HepG2 (cell line): ENCODE measurements at regions not wholly inside any gene's neighbourhood (a gene's known extent, or its start where the extent isn't known, plus 50 kb on each side); places are given as distances from the start of the nearest gene placed in this dataset.

Experiments
- ARID5B ChIP-seq: IDR thresholded peaks from 2 replicates; pipeline ENCODE4 v1.4.0; 2020; ENCODE audit warnings: mild to moderate bottlenecking, missing genetic modification reagents
- HOXA3 ChIP-seq: sonication (generic); formaldehyde crosslinking; IDR thresholded peaks from 2 replicates; pipeline ENCODE4 v1.5.0; 2020; ENCODE audit warnings: missing genetic modification reagents
- ISL2 ChIP-seq: sonication (generic); formaldehyde crosslinking; IDR thresholded peaks from 2 replicates; pipeline ENCODE4 v1.5.0; 2020; ENCODE audit warnings: missing genetic modification reagents
- KLF6 ChIP-seq: IDR thresholded peaks from 2 replicates; pipeline ENCODE4 v1.8.0; 2016; ENCODE audit warnings: missing biosample characterization, missing genetic modification reagents
- MZF1 ChIP-seq: sonication (generic); formaldehyde crosslinking; IDR thresholded peaks from 2 replicates; pipeline ENCODE4 v1.8.1; 2023; ENCODE audit warnings: mild to moderate bottlenecking, missing genetic modification reagents, borderline replicate concordance
- NONO ChIP-seq, 2 experiments: fragments of 450-650 bp in 1 of 2; sonication (generic) in 1 of 2; formaldehyde crosslinking in 1 of 2; IDR thresholded peaks in 1 of 2; conservative IDR thresholded peaks in 1 of 2; 2 replicates each; pipeline versions ENCODE4 v1.6.1 to v1.8.0; 2017 to 2022; ENCODE audit warnings: mild to moderate bottlenecking in 1 of 2, missing genetic modification reagents in 1 of 2, moderate library complexity in 1 of 2
- NR0B2 ChIP-seq: sonication (generic); formaldehyde crosslinking; IDR thresholded peaks from 2 replicates; pipeline ENCODE4 v1.4.0; 2020; ENCODE audit warnings: mild to moderate bottlenecking, missing genetic modification reagents
- PHF20 ChIP-seq: sonication (generic); formaldehyde crosslinking; IDR thresholded peaks from 2 replicates; pipeline ENCODE4 v1.5.0; 2020; ENCODE audit warnings: mild to moderate bottlenecking, missing genetic modification reagents
- PRMT3 ChIP-seq: sonication (generic); formaldehyde crosslinking; IDR thresholded peaks from 2 replicates; pipeline ENCODE4 v1.8.1; 2022; ENCODE audit warnings: low read depth, mild to moderate bottlenecking, moderate library complexity, missing genetic modification reagents, borderline replicate concordance
- RERE ChIP-seq: IDR thresholded peaks from 2 replicates; pipeline ENCODE4 v1.6.1; 2016; ENCODE audit warnings: low read depth, missing genetic modification reagents, missing compliant biosample characterization
- SAP130 ChIP-seq: IDR thresholded peaks from 2 replicates; pipeline ENCODE4 v1.6.1; 2016; ENCODE audit warnings: low read depth
- ZBTB8A ChIP-seq: sonication (generic); formaldehyde crosslinking; IDR thresholded peaks from 2 replicates; pipeline ENCODE4 v1.4.0; 2020; ENCODE audit warnings: mild to moderate bottlenecking, low read depth, missing genetic modification reagents, borderline replicate concordance
- ZHX1 ChIP-seq: sonication (generic); formaldehyde crosslinking; IDR thresholded peaks from 2 replicates; pipeline ENCODE4 v1.8.1; 2022; ENCODE audit warnings: low read depth, mild to moderate bottlenecking, missing genetic modification reagents
- ZNF10 ChIP-seq: sonication (generic); formaldehyde crosslinking; IDR thresholded peaks from 2 replicates; pipeline ENCODE4 v1.4.0; 2020; ENCODE audit warnings: mild to moderate bottlenecking, low read depth, missing genetic modification reagents, borderline replicate concordance

- TF ChIP-seq NONO (IDR thresholded peaks at IDR 0.05) (no peak), NONO (CRISPR knock-in tag; conservative IDR thresholded peaks at IDR 0.05) (no peak), SAP130 (CRISPR knock-in tag) (no peak), ISL2 (no peak), MZF1 (CRISPR knock-in tag) (no peak), RERE (no peak), PRMT3 (CRISPR knock-in tag) (no peak), ARID5B (CRISPR knock-in tag) (no peak), ZNF10 (CRISPR knock-in tag) (no peak), NR0B2 (CRISPR knock-in tag) (no peak), ZBTB8A (CRISPR knock-in tag) (no peak), PHF20 (CRISPR knock-in tag) (no peak), KLF6 (CRISPR knock-in tag) (no peak), ZHX1 (CRISPR knock-in tag) (no peak), HOXA3 (CRISPR knock-in tag) (no peak)
Observed at GRCh38 chr2:59961746-59962145, 591.7 kb downstream of the BCL11A start (continued).
